ENCODE measurements at regions not wholly inside any gene's neighbourhood (a gene's known extent, or its start where the extent isn't known, plus 50 kb on each side); places are given as distances from the start of the nearest gene placed in this dataset.

- H3K4me3 ChIP-seq (replicated peaks; ENCODE audit: low read depth, low read length): no peak overlapping the region
- DNase-seq (ENCODE audit: extremely low read depth, low read depth): no peak
- no peak for TF ChIP-seq CTCF (IDR thresholded peaks at IDR 0.05; ENCODE audit: low read depth, low read length, missing control alignments)
Measured at GRCh38 chr9:106321394-106322180, 541.4 kb upstream of the ZNF462 start.

GRCh38 chr9:106322706-106323245 lies 540.2 kb upstream of the ZNF462 start:
- no peak overlapping the region for H3K4me3 ChIP-seq (replicated peaks; ENCODE audit: low read depth, low read length)
- no peak for DNase-seq (ENCODE audit: extremely low read depth, low read depth)
- TF ChIP-seq CTCF (IDR thresholded peaks at IDR 0.05; ENCODE audit: low read depth, low read length, missing control alignments): no peak

- H3K4me3 ChIP-seq (replicated peaks; ENCODE audit: low read depth, low read length): no peak overlapping the region
- TF ChIP-seq CTCF (IDR thresholded peaks at IDR 0.05; ENCODE audit: low read depth, low read length, missing control alignments): no peak
- DNase-seq (ENCODE audit: extremely low read depth, low read depth): no peak
Measured at GRCh38 chr9:106324053-106324585, 538.8 kb upstream of the ZNF462 start.

GRCh38 chr9:106324591-106325280 lies 538.2 kb upstream of the ZNF462 start:
- TF ChIP-seq CTCF (IDR thresholded peaks at IDR 0.05; ENCODE audit: low read depth, low read length, missing control alignments): no peak
- no peak for DNase-seq (ENCODE audit: extremely low read depth, low read depth)

GRCh38 chr9:106326493-106326892 lies 536.5 kb upstream of the ZNF462 start:
- H3K4me3 ChIP-seq (replicated peaks; ENCODE audit: low read depth, low read length): no peak overlapping the region
- DNase-seq (ENCODE audit: extremely low read depth, low read depth): no peak
- no peak for TF ChIP-seq CTCF (IDR thresholded peaks at IDR 0.05; ENCODE audit: low read depth, low read length, missing control alignments)

More at GRCh38 chr9:106324591-106325280, 538.2 kb upstream of the ZNF462 start:
- H3K4me3 ChIP-seq (replicated peaks; ENCODE audit: low read depth, low read length): no peak overlapping the region

- DNase-seq (ENCODE audit: extremely low read depth, low read depth): no peak
- H3K4me3 ChIP-seq (replicated peaks; ENCODE audit: low read depth, low read length): no peak overlapping the region
- TF ChIP-seq CTCF (IDR thresholded peaks at IDR 0.05; ENCODE audit: low read depth, low read length, missing control alignments): no peak
Measured at GRCh38 chr9:106333481-106333880, 529.5 kb upstream of the ZNF462 start.
